ENCODE measurements at regions not wholly inside any gene's neighbourhood (a gene's known extent, or its start where the extent isn't known, plus 50 kb on each side); places are given as distances from the start of the nearest gene placed in this dataset.
"Not testable (repeated sequence)": the region's sequence is repeated elsewhere in the genome, so short reads cannot be mapped to it uniquely, and the experiment has no call there.

DNA sequence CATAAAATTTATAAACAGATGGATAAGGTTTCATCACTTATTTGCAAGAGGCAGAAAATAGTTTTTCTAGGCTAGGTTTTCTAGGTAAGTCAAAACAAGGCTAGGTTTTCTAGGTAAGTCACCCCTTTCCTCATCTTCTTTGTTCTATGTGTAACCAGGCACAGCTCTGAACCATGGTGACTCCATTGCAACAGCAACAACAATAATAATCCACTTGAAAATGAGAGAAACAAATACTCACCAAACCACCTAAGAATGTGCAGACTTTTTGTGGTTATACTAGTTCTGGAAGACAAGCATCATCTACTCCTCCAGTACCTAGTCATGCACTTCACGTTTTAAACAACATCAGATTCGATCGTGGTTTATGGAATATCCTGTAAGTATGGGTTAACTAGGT is 237.4 kb upstream of the ACVR2A start:
- DNase-seq (ENCODE audit: low read depth): no peak

DNA sequence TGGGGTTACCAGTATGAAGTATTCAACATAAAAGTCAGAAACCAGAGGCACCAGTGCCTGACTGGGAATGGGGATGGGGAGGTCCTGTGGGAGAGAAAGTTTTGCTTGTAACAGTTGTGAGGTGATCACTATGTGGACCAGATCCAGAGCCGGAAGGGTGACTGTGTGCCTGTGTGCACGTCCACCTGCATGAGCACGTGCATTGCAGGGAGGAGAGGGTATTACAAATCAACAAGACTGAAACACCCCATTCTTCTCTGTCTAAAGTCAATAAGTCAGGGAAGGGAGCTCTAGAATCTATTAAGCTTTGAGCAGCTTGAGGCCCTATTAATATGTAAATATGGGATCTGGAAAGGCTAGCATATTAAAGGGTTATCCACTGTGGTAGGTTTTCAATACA is 241.0 kb upstream of the ACVR2A start:
- no peak for DNase-seq (ENCODE audit: low read depth)

DNA sequence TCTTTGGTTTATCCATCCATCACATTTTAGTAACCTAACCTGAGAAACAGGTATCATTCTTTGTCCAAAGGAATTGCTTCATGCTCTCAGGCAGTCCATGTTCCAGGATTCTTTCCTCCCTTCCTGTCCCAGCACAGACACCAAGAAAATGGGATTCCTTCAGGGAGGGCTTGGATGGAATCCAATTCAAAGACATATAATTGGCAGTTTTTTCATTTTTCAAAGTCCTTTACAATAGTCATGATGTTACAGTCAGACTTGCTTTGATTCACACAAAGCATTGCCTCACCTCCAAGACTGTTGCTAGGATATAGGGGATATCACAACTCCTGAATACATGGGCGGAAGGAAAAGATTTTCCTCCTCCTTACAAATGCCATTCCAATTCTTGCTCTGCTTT is 241.4 kb upstream of the ACVR2A start:
- no peak for DNase-seq (ENCODE audit: low read depth)

DNA sequence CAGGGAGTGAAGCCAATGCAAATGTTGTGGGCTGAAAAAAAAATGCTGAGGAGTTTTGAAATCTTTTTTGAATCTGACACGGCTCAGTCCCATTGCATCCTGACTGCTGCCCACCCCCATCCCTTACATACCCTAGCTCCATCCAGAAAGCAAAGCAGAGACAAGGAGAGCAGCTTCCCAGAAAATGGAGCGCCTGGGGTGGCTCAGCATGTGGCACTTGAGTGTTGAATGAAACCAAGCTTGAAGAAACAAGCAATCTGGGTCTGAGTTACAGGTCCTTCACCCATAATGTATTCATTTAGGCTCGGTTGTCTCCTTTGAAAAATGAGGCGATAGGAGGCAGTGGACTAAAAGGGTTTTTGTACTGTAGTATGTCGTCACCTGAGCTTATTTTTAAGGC is 244.2 kb upstream of the ACVR2A start:
- no peak for DNase-seq (ENCODE audit: low read depth)

DNA sequence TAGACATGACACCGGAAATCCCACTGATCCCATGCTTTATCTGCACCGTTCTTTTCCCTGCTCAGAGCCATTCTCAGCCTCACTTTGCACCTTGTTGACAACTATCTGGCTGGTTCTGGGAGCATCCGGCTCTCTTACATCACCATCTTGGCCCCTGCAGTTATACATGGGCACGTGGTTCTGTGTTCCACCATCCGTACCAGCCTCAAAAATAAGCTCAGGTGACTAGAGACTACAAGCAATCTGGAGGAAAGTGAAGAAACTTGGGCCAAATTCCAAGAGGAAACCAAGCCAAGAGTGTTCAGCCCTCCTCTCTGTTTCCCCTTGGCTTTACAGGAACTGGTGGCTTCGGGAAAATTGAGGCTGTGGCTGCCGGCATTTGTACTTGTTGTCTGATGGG is 244.6 kb upstream of the ACVR2A start:
- no peak for DNase-seq (ENCODE audit: low read depth)

DNA sequence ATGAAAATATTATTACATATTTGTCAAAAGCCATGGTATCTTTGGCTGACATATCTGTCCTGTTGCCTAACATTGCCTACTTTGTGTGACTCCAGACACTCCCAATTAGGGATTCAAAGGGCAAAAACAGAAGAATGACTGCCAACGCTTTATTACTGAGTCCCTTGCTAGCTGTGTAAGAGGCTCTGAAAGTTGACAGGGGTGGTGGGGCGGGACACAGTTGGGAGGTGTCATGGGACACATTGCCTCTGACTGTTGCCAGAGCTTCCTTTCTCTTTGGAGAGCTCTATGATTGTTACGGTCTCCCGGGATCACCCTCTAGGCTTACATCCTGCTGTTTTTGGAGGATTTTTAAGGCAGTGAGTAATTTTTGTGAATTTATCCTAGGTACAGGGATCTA is 249.6 kb upstream of the ACVR2A start:
- DNase-seq (ENCODE audit: low read depth): no peak

DNA sequence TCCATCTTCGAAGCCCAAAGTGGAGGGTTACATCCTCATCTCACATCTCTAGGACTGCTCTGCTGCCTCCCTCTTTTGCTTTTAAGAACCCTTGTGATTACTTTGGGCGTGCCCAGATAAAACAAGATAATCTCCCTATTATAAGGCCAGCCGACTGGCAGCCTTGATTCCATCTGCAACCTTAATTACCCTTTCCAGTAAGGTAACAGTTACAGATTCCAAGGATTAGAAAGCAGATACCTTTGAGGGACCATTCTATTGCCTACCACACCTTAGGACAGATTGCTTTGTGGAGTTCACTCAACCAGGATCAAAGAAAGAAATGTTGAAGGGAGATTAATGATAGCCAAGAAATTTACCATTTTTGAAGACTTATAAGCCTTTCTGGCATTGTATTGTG is 250.8 kb upstream of the ACVR2A start:
- DNase-seq (ENCODE audit: low read depth): no peak

DNA sequence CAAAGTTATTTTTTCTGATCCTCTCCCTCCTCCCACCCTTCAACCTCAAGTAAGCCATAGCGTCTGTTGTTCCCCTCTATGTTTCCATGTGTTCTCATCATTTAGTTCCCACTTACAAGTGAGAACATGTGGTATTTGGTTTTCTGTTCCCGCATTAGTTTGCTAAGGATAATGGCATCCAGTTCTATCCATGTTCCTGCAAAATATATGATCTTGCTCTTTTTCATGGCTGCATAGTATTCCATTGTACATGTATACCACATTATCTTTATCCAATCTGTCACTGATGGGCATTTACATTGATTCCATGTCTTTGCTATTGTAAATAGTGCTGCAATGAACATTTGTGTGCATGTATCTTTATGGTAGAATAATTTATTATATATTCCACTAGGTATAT is 252.0 kb upstream of the ACVR2A start:
- DNase-seq (ENCODE audit: low read depth): not testable (repeated sequence)

DNA sequence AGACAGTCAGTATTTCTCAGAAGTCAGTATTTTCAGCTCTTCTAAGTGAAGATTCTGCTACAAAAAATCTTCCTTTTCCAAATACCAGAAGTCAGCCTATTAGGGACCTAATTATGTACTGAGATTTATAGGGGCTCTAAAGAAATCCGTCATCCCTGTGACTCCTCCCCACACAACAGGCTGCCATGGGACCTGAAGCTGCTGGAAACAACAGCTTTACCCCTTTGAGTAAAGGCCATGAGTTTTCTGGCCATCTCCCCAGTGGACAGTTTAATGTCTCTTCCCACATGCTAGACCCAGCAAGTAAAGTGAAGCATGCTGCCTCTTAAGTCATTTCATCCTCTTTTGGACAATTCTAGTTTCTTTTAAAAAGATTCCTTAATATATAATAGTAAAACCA is 255.7 kb upstream of the ACVR2A start:
- DNase-seq (ENCODE audit: low read depth): no peak

DNA sequence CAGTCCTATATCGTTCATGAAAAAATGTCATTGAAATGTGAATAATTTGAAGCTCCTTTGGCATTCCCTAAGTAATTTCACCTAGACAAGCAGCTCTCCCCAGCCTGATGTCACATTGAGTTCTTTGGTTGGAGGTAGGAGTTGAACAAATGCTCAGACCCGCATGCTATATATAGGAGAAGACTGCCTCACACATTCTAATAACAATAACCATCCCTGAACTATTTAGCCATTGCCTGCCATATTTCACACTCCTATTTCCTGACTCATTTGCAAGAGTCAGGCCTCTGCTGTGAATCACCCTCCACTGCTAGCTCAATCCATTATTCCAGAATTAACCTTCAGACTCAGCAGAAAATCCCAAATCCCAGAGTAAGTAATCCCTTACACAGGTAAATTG is 256.6 kb upstream of the ACVR2A start:
- DNase-seq (ENCODE audit: low read depth): no peak

DNA sequence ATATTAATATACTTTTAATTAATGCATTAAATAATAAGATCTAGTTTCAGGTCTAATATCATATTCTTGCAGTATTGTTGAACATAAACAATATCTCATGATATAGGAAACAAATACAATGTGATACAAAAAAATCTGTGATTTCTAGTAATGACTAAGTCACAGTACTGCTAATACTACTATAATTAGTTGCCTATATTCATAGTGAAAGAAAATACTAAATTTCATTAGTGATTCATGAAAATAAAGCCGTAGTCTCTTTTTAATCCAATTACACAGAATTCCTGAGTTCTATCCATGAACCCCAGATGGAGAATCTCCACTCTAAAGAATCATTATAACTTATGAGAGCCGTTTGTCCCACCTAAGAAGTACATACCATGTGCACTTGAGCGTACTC is 266.3 kb upstream of the ACVR2A start:
- DNase-seq (ENCODE audit: low read depth): no peak

DNA sequence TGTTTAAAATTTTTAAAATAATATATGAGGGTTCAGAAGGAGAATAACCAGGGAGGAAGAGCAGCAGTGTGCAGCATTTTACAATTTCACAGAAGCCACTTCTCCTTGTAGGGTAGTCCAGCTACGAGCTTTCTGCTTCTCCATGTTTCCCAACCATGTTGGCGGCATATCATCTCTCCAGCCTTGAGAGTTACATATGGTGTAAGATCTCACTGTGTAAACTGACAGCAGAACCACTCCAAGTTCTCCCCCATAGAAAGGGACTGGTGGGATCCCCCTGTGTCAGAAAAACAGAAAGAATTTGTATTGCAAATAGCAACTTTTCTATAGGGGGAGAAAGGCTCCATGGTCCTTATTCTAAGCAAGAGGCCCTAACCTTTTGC is 266.8 kb upstream of the ACVR2A start:
- no peak for DNase-seq (ENCODE audit: low read depth)

DNA sequence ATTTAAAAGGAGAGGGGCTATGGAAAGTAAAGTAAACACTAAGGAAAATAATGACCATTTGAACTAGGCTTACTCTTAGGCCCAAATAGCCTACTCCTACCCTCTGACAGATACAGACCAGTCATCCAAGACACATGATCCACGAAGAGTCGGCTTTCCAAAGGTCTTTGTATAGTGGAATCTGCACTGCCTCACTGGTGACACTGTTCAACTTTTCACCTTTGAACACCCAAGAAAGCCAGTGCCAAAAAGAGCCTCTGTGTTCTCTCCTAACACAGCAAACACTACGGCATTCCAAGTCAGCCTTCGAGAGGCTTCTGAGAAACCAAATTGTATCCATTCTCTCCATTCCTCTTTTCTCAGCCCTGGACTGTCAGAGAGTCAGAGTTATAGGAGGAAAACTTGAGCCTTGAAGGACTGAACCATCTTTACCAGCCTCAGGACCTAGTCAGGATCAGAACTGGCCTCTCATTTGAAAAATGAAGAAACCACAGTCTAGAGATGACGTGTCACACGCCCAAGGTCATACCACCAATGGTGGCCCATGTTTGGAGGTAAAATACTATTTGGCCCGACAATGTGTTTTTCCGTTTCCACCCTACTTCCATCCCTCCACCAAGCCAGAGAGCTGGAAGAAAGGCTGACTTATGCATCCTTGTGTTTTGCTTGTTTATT is 267.4 kb upstream of the ACVR2A start:
- no peak for DNase-seq (ENCODE audit: low read depth)

DNA sequence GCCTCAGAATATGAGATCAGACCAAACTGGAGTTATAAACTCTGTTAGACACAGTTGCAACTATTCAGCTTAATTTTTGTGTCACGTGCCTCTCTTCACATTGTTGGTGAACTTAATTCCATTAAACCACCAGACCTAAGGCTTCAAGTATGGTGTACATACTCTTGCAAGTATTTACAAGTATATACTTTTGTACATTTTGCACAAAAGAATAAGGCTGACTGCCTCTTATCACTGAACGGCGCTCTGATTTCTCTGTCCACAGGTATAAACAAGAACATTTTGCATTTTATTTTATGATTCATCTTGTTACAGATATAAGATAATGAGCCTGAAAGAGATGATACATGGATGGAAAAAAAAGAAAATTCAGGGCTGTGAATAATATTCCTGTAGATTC is 269.7 kb upstream of the ACVR2A start:
- DNase-seq (ENCODE audit: low read depth): no peak

DNA sequence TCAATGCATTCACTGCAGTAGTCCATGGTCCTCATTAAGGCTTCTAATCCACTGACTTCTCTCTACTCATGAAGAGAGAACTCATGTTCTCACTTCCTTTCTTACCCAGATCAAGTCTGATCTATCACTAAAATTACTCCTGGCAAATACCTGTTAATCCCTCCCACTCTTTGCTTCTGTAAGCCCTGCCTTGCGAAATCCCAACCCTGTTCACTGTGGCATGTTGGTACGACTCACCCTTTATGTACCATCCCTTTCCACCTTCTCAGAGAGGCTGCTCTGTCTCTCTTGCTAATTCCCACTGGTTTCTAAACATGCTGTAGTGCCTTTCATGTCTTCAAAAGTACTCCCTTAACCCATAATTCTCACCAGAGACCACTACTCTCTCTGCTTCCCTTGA is 272.2 kb upstream of the ACVR2A start:
- no peak for DNase-seq (ENCODE audit: low read depth)

DNA sequence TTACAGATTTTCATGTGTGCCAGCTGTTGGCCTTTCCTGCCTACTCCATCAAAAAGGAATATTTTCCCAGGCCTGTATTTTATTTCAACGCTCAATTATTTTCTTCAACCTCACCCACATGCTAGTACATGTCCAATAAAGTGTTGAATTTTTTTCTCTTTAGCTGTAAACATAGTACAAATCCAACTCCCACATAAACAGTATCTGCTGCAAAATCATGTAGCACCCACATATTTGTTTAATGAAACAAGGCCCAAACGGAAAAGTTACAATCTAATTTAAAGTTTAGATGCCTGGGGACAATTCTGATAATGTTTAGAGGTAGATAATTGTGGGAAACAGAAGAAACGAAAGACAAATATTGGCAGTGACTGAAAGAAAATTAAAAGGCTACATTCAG is 275.4 kb upstream of the ACVR2A start:
- DNase-seq (ENCODE audit: low read depth): no peak

DNA sequence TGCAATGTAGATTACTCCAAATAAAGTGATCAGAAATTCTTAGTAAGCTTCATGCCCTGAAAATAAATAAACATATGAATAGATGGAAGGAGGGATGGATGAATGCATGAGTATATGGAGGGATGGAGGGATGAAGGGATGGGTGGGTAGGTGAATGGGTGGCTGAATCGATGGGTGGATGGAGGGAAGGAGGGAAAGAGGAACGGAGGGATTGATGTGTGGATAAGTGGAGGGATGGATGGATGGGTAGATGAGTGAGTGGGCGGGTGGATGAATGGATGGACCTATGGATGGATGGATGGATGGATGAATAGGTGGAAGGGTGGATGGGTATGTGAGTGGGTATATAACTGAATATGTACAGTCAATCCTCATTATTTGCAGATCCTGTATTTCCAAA is 276.7 kb upstream of the ACVR2A start:
- no peak for DNase-seq (ENCODE audit: low read depth)

DNA sequence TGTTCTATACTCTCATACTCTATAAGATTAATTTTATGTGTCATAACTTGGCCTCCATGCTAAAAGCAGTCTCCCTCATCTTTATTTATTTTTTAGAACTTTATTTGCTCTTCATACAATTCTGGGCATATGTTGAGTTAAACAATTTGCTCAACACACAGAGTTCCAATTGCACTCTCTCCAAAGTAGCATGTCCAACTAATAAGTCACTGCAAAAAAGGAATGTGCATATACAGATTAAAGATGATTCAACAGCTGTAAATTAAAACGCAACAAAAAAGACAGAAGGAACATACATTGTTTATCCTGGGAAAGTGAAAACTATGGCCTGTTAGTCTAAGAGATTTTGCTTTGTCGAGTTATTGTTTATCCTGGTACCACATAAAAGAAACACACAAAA is 277.7 kb upstream of the ACVR2A start:
- DNase-seq (ENCODE audit: low read depth): no peak

DNA sequence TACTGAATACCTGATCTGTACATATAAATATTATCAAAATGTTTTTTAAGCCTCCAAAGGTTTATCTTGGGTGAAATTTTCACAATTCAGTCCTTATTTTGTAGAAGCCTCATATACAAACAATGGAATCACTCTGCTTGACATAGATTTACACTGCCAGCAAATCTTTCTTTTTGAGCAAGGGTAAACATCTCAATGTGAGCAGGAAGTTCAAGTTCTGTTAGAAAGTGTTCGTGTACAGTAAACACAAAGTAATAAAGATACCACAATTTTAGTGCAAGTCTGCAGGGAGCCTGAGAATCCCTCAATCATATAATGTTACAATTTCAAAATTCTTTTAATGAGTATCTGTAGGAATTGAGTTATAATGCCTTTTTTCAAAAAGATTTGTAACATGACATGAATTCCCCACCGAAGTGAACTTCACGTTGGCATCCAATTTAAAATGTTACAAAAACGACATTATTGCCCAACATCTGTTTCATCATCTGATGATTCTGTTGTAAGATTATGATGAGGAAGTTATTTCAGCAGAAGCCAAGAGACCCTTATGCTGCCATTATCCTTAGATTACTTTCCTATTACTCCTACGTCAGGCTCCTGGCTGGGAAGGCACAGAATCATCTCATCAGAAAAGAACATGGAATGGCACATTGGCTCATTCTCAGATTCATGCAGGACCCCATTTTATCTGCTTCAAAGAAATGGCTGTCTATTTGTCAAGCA is 283.9 kb upstream of the ACVR2A start:
- DNase-seq (ENCODE audit: low read depth): no peak

DNA sequence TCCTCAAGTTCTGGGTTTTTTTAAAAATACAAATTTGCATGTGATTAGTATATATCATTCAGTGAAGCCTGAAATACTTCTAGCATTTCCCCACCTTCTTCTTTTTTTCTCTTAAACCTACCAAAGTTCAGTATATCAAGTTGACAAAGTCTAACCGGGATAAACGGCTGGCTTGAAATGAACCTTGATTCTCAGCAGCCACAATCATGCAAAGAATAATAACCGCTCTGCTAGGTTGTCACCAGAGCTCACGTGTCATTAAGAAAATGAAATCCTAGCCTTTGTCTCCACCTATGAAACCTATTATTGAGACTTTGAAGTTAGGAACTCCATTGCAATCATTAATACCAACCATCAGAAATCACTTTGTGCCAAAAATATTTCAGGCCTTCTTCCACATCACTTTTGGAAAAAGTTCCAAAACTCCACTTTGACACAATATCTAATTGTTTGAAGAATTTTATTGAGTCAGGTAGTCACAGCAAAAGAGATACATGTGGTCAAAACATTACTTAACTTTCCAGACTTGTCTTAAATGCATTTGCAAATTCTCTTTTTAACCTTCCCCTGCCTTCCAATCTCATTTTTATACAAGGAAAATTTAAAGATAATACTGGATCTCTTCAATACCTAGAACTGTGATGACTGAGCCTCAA is 285.6 kb upstream of the ACVR2A start:
- no peak for DNase-seq (ENCODE audit: low read depth)

DNA sequence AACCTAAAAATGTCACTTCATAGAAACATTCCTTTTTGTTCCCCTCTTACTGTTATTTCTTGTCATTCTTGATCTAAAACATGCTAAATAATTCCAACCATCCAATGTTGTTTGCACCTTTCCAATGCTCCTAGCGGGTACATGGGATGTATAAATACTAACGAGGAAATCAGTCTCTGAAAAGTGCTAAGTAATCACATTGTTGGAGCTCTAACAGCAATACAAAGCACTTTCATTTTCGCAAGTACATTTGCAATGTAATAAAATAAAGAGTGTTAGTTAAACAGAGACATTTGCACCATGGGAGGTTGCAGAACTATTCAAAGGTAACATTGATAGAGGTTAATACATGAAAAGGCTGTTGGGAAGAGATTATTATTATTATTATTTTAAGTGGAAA is 286.2 kb upstream of the ACVR2A start:
- no peak for DNase-seq (ENCODE audit: low read depth)

DNA sequence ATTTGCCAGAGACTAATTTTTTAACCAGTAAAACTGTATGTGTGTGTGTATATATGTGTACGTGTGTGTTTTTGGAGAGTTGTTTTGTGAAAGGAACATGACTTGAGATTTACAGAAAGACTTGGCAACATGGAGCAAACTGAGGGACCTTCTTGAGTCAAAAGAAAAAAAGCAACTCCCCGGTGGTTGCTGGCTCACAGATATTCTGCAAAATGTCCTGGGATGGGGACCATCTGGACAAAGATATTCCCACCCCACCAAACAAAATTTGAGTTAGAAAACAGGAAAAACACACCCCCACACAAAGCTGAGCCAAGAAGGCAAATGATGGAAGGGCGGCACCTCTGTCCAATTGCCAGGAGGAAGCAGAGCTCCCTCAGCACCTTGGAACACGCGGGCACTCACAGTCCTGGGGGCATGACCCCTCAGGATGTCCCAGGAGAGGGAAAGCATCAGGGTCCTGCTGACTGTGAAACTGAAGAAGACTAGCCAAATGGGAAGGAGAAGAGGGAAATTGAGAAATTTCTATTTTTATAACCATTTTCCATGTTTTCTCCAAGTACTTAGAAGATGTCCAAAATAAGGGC is 290.2 kb upstream of the ACVR2A start:
- DNase-seq (ENCODE audit: low read depth): no peak

DNA sequence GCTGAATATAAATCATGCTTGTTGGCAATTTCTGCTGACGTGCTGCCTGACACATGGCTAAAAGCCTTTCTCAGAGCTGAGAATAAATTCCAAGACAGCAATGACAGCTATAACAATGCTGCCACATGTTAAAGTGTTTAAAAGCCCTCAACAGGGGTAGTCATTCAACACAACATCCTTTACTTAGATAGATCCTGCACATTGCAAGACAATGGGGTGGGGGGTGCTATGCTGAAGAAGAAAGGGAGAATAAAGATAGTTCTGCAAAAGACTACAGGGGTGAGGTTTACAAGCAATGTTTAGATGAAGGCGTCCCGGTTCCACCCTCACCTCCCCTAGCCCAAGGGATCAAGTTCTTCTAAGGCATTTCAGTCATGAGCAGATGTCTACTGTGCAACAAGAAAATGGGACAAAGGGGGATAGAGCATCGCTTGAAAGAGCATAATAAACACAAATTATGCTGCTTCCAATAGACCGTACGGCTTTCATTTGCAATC is 291.0 kb upstream of the ACVR2A start:
- no peak for DNase-seq (ENCODE audit: low read depth)
